ENCODE measurements at regions not wholly inside any gene's neighbourhood (a gene's known extent, or its start where the extent isn't known, plus 50 kb on each side); places are given as distances from the start of the nearest gene placed in this dataset.

GRCh38 chr5:137563301-137563645, 64.1 kb upstream of the SPOCK1 start:
- Histone ChIP-seq H2AFZ (ENCODE audit: low read length) (peak overlapping the region; percentile 70), H3K4me3 (ENCODE audit: low read length, poor library complexity, severe bottlenecking) (peak overlapping the region; percentile 54), H3K9ac (ENCODE audit: low read depth, low read length, poor library complexity, severe bottlenecking) (peak overlapping the region; percentile 55)

DNA sequence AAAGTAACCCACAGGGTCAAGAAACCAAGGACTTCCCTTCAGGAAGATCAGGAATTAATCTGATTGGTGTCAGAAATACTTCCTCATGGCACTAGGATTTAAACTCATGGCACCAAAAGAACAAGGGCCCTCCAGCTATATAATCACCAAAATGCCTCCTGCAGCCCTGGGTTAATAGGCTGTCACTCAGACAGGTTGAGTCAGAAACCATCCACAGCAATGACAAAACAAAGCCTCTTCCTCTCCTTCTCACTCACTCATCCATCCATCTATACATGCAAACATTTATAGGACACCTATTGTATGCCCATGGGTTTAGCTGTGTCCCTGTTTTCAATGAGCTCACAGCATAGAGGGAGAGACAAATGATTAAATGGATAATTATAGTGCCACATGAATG, 62.5 kb upstream of the SPOCK1 start:
- H3F3A ChIP-seq (ENCODE audit: low read depth) = no peaks in the 10 kb centered on the region
- no peaks in the 10 kb centered on the region for H3K36me3 ChIP-seq (ENCODE audit: insufficient read depth, low read length)
- H3K27me3 ChIP-seq (ENCODE audit: insufficient read depth, low read length, poor library complexity, severe bottlenecking) = no peaks in the 10 kb centered on the region
- no peaks in the 10 kb centered on the region for H3K79me2 ChIP-seq (ENCODE audit: insufficient read depth, low read length)
- TF ChIP-seq EZH2phosphoT487 (IDR thresholded peaks at IDR 0.05; ENCODE audit: borderline replicate concordance) (no peak), CTCF (conservative IDR thresholded peaks at IDR 0.05; ENCODE audit: low read length) (no peak)
- H3K4me1 ChIP-seq (ENCODE audit: insufficient read depth, low read length, poor library complexity, severe bottlenecking) = peaks cover 24% of the 10 kb centered on the region
- no peaks in the 10 kb centered on the region for H3K9me3 ChIP-seq (ENCODE audit: insufficient read depth, low read depth, low read length)
- no peak overlapping the region for H3K4me3 ChIP-seq (ENCODE audit: low read length, poor library complexity, severe bottlenecking)
- no peak overlapping the region for H3K9ac ChIP-seq (ENCODE audit: low read depth, low read length, poor library complexity, severe bottlenecking)
- no peaks in the 10 kb centered on the region for H3K9me2 ChIP-seq (replicated peaks; ENCODE audit: low read depth, low read length)
- H2AFZ ChIP-seq (ENCODE audit: low read length) = no peak overlapping the region
- no peak overlapping the region for H3K4me2 ChIP-seq (ENCODE audit: low read depth, low read length, poor library complexity, severe bottlenecking)
- no peaks in the 10 kb centered on the region for H4K20me1 ChIP-seq (ENCODE audit: insufficient read depth, low read length, poor library complexity, severe bottlenecking)

More at GRCh38 chr5:137563301-137563645, 64.1 kb upstream of the SPOCK1 start:
- peaks cover 24% of the 10 kb centered on the region for H3K4me1 ChIP-seq (ENCODE audit: insufficient read depth, low read length, poor library complexity, severe bottlenecking)
- H3K9me2 ChIP-seq (replicated peaks; ENCODE audit: low read depth, low read length) = no peaks in the 10 kb centered on the region
- H4K20me1 ChIP-seq (ENCODE audit: insufficient read depth, low read length, poor library complexity, severe bottlenecking) = no peaks in the 10 kb centered on the region
- H3K27me3 ChIP-seq (ENCODE audit: insufficient read depth, low read length, poor library complexity, severe bottlenecking) = no peaks in the 10 kb centered on the region
- no peaks in the 10 kb centered on the region for H3K36me3 ChIP-seq (ENCODE audit: insufficient read depth, low read length)
- H3F3A ChIP-seq (ENCODE audit: low read depth) = no peaks in the 10 kb centered on the region
- H3K9me3 ChIP-seq (ENCODE audit: insufficient read depth, low read depth, low read length) = no peaks in the 10 kb centered on the region
- H3K79me2 ChIP-seq (ENCODE audit: insufficient read depth, low read length) = no peaks in the 10 kb centered on the region
- peak overlapping the region; percentile 75 for H3K4me2 ChIP-seq (ENCODE audit: low read depth, low read length, poor library complexity, severe bottlenecking)
- TF ChIP-seq CTCF (conservative IDR thresholded peaks at IDR 0.05; ENCODE audit: low read length) (no peak), EZH2phosphoT487 (IDR thresholded peaks at IDR 0.05; ENCODE audit: borderline replicate concordance) (no peak)

GRCh38 chr5:137560420-137560819, 61.3 kb upstream of the SPOCK1 start:
- H3K4me2 ChIP-seq (ENCODE audit: low read depth, low read length, poor library complexity, severe bottlenecking) = no peak overlapping the region
- H2AFZ ChIP-seq (ENCODE audit: low read length) = no peak overlapping the region
- TF ChIP-seq CTCF (conservative IDR thresholded peaks at IDR 0.05; ENCODE audit: low read length) (no peak), EZH2phosphoT487 (IDR thresholded peaks at IDR 0.05; ENCODE audit: borderline replicate concordance) (no peak)
- H3K36me3 ChIP-seq (ENCODE audit: insufficient read depth, low read length) = no peaks in the 10 kb centered on the region
- H3K79me2 ChIP-seq (ENCODE audit: insufficient read depth, low read length) = no peaks in the 10 kb centered on the region
- no peak overlapping the region for H3K9ac ChIP-seq (ENCODE audit: low read depth, low read length, poor library complexity, severe bottlenecking)
- no peaks in the 10 kb centered on the region for H3K27me3 ChIP-seq (ENCODE audit: insufficient read depth, low read length, poor library complexity, severe bottlenecking)
- H4K20me1 ChIP-seq (ENCODE audit: insufficient read depth, low read length, poor library complexity, severe bottlenecking) = no peaks in the 10 kb centered on the region
- no peaks in the 10 kb centered on the region for H3K9me2 ChIP-seq (replicated peaks; ENCODE audit: low read depth, low read length)
- H3K4me1 ChIP-seq (ENCODE audit: insufficient read depth, low read length, poor library complexity, severe bottlenecking) = peaks cover 24% of the 10 kb centered on the region
- H3K9me3 ChIP-seq (ENCODE audit: insufficient read depth, low read depth, low read length) = no peaks in the 10 kb centered on the region
- H3F3A ChIP-seq (ENCODE audit: low read depth) = no peaks in the 10 kb centered on the region
- H3K4me3 ChIP-seq (ENCODE audit: low read length, poor library complexity, severe bottlenecking) = no peak overlapping the region

Measured in Loucy (cell line).